ENCODE measurements at regions not wholly inside any gene's neighbourhood (a gene's known extent, or its start where the extent isn't known, plus 50 kb on each side); places are given as distances from the start of the nearest gene placed in this dataset.

DNA sequence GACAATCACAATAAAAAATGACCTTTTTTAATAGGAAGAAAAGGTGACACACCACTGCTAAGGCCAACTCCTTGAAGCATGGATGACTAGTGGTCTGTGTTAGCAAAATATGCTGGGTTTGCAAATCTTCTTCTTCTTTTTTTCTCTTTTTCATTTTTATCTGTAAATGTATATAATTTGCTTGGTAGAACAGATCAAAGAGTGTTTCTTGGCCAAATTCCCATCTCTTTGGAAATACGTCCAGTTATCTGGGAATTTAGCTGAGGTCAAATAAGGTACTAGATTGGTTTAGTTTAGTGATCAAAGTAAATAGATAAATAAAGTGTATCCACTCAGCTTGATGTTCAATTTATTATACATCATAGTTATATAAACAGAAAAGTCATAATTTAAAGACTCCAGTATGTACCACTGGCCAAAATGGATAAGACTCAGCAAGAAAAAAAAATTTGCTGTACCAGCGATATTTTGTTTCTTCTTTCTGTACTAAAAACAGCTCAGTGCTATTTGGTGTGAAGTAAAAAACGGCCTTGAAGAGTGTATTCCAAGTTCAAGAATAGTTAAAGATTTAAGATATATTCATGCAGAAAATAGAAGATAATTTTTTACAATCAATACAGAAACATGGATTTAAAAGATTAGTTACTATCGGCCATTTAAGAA lies 738.6 kb upstream of the PIK3C3 start:
- no peak for TF ChIP-seq CTCF (conservative IDR thresholded peaks at IDR 0.05 in 1 of 2, IDR thresholded peaks at IDR 0.05 in 1 of 2; ENCODE audit: extremely low read depth in 1 of 2, insufficient read depth in 1 of 2, low read depth in 1 of 2, low read length in 2 of 2)
- no peak for TF ChIP-seq EZH2 (IDR thresholded peaks at IDR 0.05; ENCODE audit: borderline replicate concordance, low read length)
